ENCODE measurements at regions not wholly inside any gene's neighbourhood (a gene's known extent, or its start where the extent isn't known, plus 50 kb on each side); places are given as distances from the start of the nearest gene placed in this dataset.

- no peak for ATAC-seq
- no peak overlapping the region for H3K27ac Mint-ChIP-seq
- H3K4me1 Mint-ChIP-seq: peaks cover 3% of the 10 kb centered on the region; the same call in 2 of the 3 replicates
- no peaks in the 10 kb centered on the region; the same call in 1 of the 2 replicates for H4K20me1 ChIP-seq (replicated peaks; ENCODE audit: insufficient read depth)
- H3K27me3 Mint-ChIP-seq (ENCODE audit: insufficient read depth, low read depth, poor library complexity): no peaks in the 10 kb centered on the region
- no peaks in the 10 kb centered on the region; the same call in 2 of the 3 replicates for H3K36me3 Mint-ChIP-seq (ENCODE audit: low read depth)
- no peak overlapping the region for H3K4me2 ChIP-seq
- no peak overlapping the region for H3K27ac ChIP-seq (ENCODE audit: low read depth)
- TF ChIP-seq ZNF462 (CRISPR knock-in tag; IDR thresholded peaks at IDR 0.05) (no peak), CTCF (conservative IDR thresholded peaks at IDR 0.05; ENCODE audit: low read depth in 2 of 2) (no peak), STAT1 (IDR thresholded peaks at IDR 0.05; ENCODE audit: unreplicated experiment) (no peak), ZNF331 (CRISPR knock-in tag; IDR thresholded peaks at IDR 0.05; ENCODE audit: low read depth) (no peak), EZH2phosphoT487 (IDR thresholded peaks at IDR 0.05; ENCODE audit: unreplicated experiment) (no peak)
- no peak overlapping the region for H2AFZ ChIP-seq
- no peak overlapping the region for H3K4me3 Mint-ChIP-seq
- H3F3A ChIP-seq (replicated peaks; ENCODE audit: low read depth): no peaks in the 10 kb centered on the region
- H3K4me1 ChIP-seq (ENCODE audit: insufficient read depth): no peaks in the 10 kb centered on the region
- H3K9me3 Mint-ChIP-seq: no peaks in the 10 kb centered on the region; the same call in 1 of the 3 replicates
- no peaks in the 10 kb centered on the region for H3K27me3 ChIP-seq (ENCODE audit: insufficient read depth)
- peaks cover 4% of the 10 kb centered on the region for H3K9me2 ChIP-seq (ENCODE audit: insufficient read depth)
- no peak overlapping the region for H3K4me3 ChIP-seq
- DNase-seq (ENCODE audit: low spot score): no peak
- no peaks in the 10 kb centered on the region for H3K36me3 ChIP-seq (ENCODE audit: insufficient read depth)
- no peaks in the 10 kb centered on the region for H3K79me2 ChIP-seq (replicated peaks; ENCODE audit: insufficient read depth)
Measured at GRCh38 chr18:73790587-73790986, 357.0 kb downstream of the FBXO15 start.

All from GM23338 (cell line).